ENCODE measurements at regions not wholly inside any gene's neighbourhood (a gene's known extent, or its start where the extent isn't known, plus 50 kb on each side); places are given as distances from the start of the nearest gene placed in this dataset.

- H3K4me2 ChIP-seq (ENCODE audit: control insufficient read depth, insufficient read depth) = no peak overlapping the region
- ATAC-seq (no peak), DNase-seq (ENCODE audit: low read depth, low spot score) (no peak), FAIRE-seq (no peak)
- H4K20me1 ChIP-seq (ENCODE audit: control insufficient read depth, insufficient read depth) = no peaks in the 10 kb centered on the region
- ChIA-PET CTCF (no interaction called here), SMC1A (ENCODE audit: uncharacterized antibody, unreplicated experiment) (no interaction called here), RAD21 (ENCODE audit: unreplicated experiment) (no interaction called here), POLR2A (no interaction called here)
- no peak overlapping the region for H3K27ac ChIP-seq (ENCODE audit: control insufficient read depth, insufficient read depth)
- in situ Hi-C loops (cut with MboI) = no loop called here
- no TSS peak for BruUV-seq (replicated peaks)
- H3K4me3 ChIP-seq = no peak overlapping the region
- H3K9me3 ChIP-seq (replicated peaks; ENCODE audit: control insufficient read depth, insufficient read depth, low read length) = no peaks in the 10 kb centered on the region
- no peak overlapping the region for H2AFZ ChIP-seq (ENCODE audit: control insufficient read depth, low read depth, low read length)
- H3K36me3 ChIP-seq (ENCODE audit: control insufficient read depth in 2 of 2, insufficient read depth in 2 of 2, low read length in 1 of 2) = no peaks in the 10 kb centered on the region
- no peaks in the 10 kb centered on the region for H3K79me2 ChIP-seq (ENCODE audit: control insufficient read depth, insufficient read depth, low read length)
- no peak for TF ChIP-seq SIN3A (IDR thresholded peaks at IDR 0.05; ENCODE audit: low read depth, low read length)
- no peaks in the 10 kb centered on the region for H3K27me3 ChIP-seq (replicated peaks in 1 of 2; ENCODE audit: control insufficient read depth in 2 of 2, insufficient read depth in 2 of 2, low read length in 1 of 2)
- 19% methylated on average over 4 of the region's 4 CpGs for WGBS (ENCODE audit: insufficient coverage, insufficient replicate concordance, low lambda C conversion rate, missing lambda C conversion rate)
- H3K4me1 ChIP-seq (ENCODE audit: control insufficient read depth, insufficient read depth, low read length) = no peaks in the 10 kb centered on the region
- intact Hi-C loops (cut with micrococcal nuclease; ENCODE audit: unreplicated experiment) = loop anchor here (10.0 kb wide), 1 partner anchor 57 kb away; no protein-coding TSS in a partner anchor
- H3K9ac ChIP-seq (ENCODE audit: control insufficient read depth, insufficient read depth, low read length) = no peak overlapping the region
Measured at GRCh38 chr17:53891726-53892125, 69.0 kb downstream of the KIF2B start.

GRCh38 chr17:53892222-53892621 is 69.5 kb downstream of the KIF2B start:
- in situ Hi-C loops (cut with MboI) = no loop called here
- CTCF ChIA-PET = no interaction called here
- TF ChIP-seq DPF2 (IDR thresholded peaks at IDR 0.05) (no peak), HSF1 (IDR thresholded peaks at IDR 0.05; ENCODE audit: low read depth, low read length) (no peak), SIX5 (IDR thresholded peaks at IDR 0.05; ENCODE audit: low read depth, low read length, severe bottlenecking) (no peak), SREBF1 (IDR thresholded peaks at IDR 0.05; ENCODE audit: low read length) (no peak), HDAC2 (IDR thresholded peaks at IDR 0.05) (no peak), ZNF217 (IDR thresholded peaks at IDR 0.05) (no peak), SUZ12 (IDR thresholded peaks at IDR 0.05; ENCODE audit: unreplicated experiment) (no peak), SMARCA5 (IDR thresholded peaks at IDR 0.05) (no peak), TAF1 (IDR thresholded peaks at IDR 0.05; ENCODE audit: borderline replicate concordance, low read depth, low read length) (no peak), PRDM15 (CRISPR knock-in tag; IDR thresholded peaks at IDR 0.05) (no peak)

More at GRCh38 chr17:53892222-53892621, 69.5 kb downstream of the KIF2B start:
- 69% methylated on average over 3 of the region's 3 CpGs for WGBS (ENCODE audit: insufficient coverage, insufficient replicate concordance, low lambda C conversion rate, missing lambda C conversion rate)
- Histone ChIP-seq H4K20me1 (ENCODE audit: control insufficient read depth, insufficient read depth) (no peaks in the 10 kb centered on the region), H3K4me2 (ENCODE audit: control insufficient read depth, insufficient read depth) (no peak overlapping the region), H3K36me3 (ENCODE audit: control insufficient read depth in 2 of 2, insufficient read depth in 2 of 2, low read length in 1 of 2) (no peaks in the 10 kb centered on the region), H3K27me3 (replicated peaks in 1 of 2; ENCODE audit: control insufficient read depth in 2 of 2, insufficient read depth in 2 of 2, low read length in 1 of 2) (no peaks in the 10 kb centered on the region), H3K9me3 (replicated peaks; ENCODE audit: control insufficient read depth, insufficient read depth, low read length) (no peaks in the 10 kb centered on the region), H3K4me3 (no peak overlapping the region), H3K27ac (ENCODE audit: control insufficient read depth, insufficient read depth) (no peak overlapping the region), H3K4me1 (ENCODE audit: control insufficient read depth, insufficient read depth, low read length) (no peaks in the 10 kb centered on the region), H3K79me2 (ENCODE audit: control insufficient read depth, insufficient read depth, low read length) (no peaks in the 10 kb centered on the region), H3K9ac (ENCODE audit: control insufficient read depth, insufficient read depth, low read length) (no peak overlapping the region), H2AFZ (ENCODE audit: control insufficient read depth, low read depth, low read length) (no peak overlapping the region)
- ChIA-PET POLR2A (no interaction called here), SMC1A (ENCODE audit: uncharacterized antibody, unreplicated experiment) (no interaction called here), RAD21 (ENCODE audit: unreplicated experiment) (no interaction called here)
- no peak for FAIRE-seq
- no peak for DNase-seq (ENCODE audit: low read depth, low spot score)
- intact Hi-C loops (cut with micrococcal nuclease; ENCODE audit: unreplicated experiment) = loop anchor here (10.0 kb wide), 1 partner anchor 57 kb away; no protein-coding TSS in a partner anchor
- no peak for ATAC-seq
- BruUV-seq (replicated peaks) = no TSS peak

Data from GM12878 (cell line).